GM06990 (cell line): ENCODE measurements at regions not wholly inside any gene's neighbourhood (a gene's known extent, or its start where the extent isn't known, plus 50 kb on each side); places are given as distances from the start of the nearest gene placed in this dataset.

ENCODE experiments used
- DNase-seq: peaks from one replicate; pipeline ENCODE4 v3.0.0-alpha.2; 2011; ENCODE audit not compliant: insufficient read length; ENCODE audit errors: extremely low read depth
- H3K27me3 ChIP-seq: replicated peaks from 2 replicates; pipeline ENCODE4 v1.6.0; 2011; ENCODE audit warnings: low read length; ENCODE audit not compliant: control insufficient read depth, insufficient read depth
- H3K36me3 ChIP-seq: 2 replicates; pipeline ENCODE4 v1.5.1; 2011; ENCODE audit warnings: low read length; ENCODE audit not compliant: control insufficient read depth, insufficient read depth
- H3K4me3 ChIP-seq: replicated peaks from 2 replicates; pipeline ENCODE4 v1.5.1; 2011; ENCODE audit warnings: low read depth, mild to moderate bottlenecking, control low read depth, low read length
- TF ChIP-seq, protein P1 (sequence below): IDR thresholded peaks from 2 replicates; pipeline ENCODE4 v1.5.1; 2011; ENCODE audit warnings: low read length, control low read depth, mild to moderate bottlenecking, inconsistent platforms; ENCODE audit not compliant: insufficient read depth, poor library complexity, severe bottlenecking

- TF ChIP-seq, protein P1, sequence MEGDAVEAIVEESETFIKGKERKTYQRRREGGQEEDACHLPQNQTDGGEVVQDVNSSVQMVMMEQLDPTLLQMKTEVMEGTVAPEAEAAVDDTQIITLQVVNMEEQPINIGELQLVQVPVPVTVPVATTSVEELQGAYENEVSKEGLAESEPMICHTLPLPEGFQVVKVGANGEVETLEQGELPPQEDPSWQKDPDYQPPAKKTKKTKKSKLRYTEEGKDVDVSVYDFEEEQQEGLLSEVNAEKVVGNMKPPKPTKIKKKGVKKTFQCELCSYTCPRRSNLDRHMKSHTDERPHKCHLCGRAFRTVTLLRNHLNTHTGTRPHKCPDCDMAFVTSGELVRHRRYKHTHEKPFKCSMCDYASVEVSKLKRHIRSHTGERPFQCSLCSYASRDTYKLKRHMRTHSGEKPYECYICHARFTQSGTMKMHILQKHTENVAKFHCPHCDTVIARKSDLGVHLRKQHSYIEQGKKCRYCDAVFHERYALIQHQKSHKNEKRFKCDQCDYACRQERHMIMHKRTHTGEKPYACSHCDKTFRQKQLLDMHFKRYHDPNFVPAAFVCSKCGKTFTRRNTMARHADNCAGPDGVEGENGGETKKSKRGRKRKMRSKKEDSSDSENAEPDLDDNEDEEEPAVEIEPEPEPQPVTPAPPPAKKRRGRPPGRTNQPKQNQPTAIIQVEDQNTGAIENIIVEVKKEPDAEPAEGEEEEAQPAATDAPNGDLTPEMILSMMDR: no peak
- DNase-seq: no peak
- Histone ChIP-seq H3K27me3 (no peaks in the 10 kb centered on the region), H3K36me3 (no peaks in the 10 kb centered on the region), H3K4me3 (no peak overlapping the region)
Observed at GRCh38 chr3:86624192-86624591, 366.8 kb downstream of the VGLL3 start.

DNA sequence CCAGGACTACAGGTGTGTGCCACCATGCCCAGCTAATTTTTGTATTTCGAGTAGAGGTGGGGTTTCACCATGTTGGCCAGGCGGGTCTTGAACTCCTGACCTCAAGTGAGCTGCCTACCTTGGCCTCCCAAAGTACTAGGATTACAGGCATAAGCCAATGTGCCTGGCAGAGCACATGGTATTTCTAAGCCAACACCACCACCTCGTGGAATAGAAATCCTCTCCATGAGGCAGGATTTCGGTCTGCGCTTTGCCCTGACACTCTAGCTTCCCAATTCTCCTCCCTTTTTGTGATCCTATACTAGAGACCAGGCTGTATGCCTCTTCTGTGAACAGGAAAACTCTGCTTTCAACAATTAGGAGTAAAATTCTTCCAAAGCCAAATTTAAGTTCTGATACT, 372.2 kb downstream of the VGLL3 start:
- H3K27me3 ChIP-seq: no peaks in the 10 kb centered on the region
- no peaks in the 10 kb centered on the region for H3K36me3 ChIP-seq
- no peak for DNase-seq
- TF ChIP-seq, protein P1: no peak
- no peak overlapping the region for H3K4me3 ChIP-seq

GRCh38 chr3:86605166-86605565, 385.8 kb downstream of the VGLL3 start:
- no peaks in the 10 kb centered on the region for H3K27me3 ChIP-seq
- no peak overlapping the region for H3K4me3 ChIP-seq
- H3K36me3 ChIP-seq: no peaks in the 10 kb centered on the region
- TF ChIP-seq, protein P1: no peak
- no peak for DNase-seq

DNA sequence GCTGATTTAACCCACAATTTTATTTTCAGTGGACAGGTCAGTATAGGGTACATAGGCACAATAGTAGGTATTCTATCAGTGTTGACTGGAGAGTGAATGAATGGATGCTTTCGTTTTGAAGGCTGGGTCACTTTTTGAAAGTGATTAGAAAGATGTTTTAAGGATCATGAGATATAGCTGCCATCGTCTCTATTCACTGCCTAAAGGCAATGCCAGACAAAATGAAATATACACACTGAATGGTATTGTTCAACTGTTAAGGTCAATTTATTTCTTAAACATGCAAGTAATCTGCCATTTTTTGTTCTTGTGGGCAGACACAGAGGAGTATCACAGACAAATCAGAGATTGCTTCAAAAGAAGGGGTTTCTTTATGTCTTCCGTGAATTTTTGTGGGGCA, 395.3 kb downstream of the VGLL3 start:
- DNase-seq: no peak
- H3K36me3 ChIP-seq: no peaks in the 10 kb centered on the region
- H3K4me3 ChIP-seq: no peak overlapping the region
- TF ChIP-seq, protein P1: no peak
- H3K27me3 ChIP-seq: no peaks in the 10 kb centered on the region

DNA sequence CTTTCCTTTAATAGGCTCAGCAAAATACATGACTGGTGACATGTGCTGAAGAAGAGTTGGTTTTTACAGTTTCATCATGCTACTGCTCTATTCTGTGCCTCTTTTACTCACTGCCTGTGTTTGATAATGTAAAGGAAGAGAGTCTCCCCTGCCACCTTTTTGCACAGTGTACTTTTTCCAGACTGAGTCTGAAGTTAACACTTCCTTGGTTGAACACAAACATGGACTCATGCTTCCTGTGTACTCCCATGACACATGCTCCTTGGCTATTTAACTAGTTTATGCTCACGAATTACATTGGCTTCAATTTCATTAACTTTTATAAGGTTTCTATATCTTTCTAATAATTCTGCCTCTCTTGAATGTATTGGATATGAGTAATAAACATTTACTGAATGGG, 396.1 kb downstream of the VGLL3 start:
- Histone ChIP-seq H3K4me3 (no peak overlapping the region), H3K36me3 (no peaks in the 10 kb centered on the region), H3K27me3 (no peaks in the 10 kb centered on the region)
- no peak for DNase-seq
- TF ChIP-seq, protein P1: no peak

- TF ChIP-seq, protein P1: no peak
- no peaks in the 10 kb centered on the region for H3K36me3 ChIP-seq
- no peaks in the 10 kb centered on the region for H3K27me3 ChIP-seq
- no peak for DNase-seq
- no peak overlapping the region for H3K4me3 ChIP-seq
Observed at GRCh38 chr3:86578071-86578470, 412.9 kb downstream of the VGLL3 start.
